GM12891 (cell line): ENCODE measurements at regions not wholly inside any gene's neighbourhood (a gene's known extent, or its start where the extent isn't known, plus 50 kb on each side); places are given as distances from the start of the nearest gene placed in this dataset.
A peak's percentile ranks its signal among the peaks of the same experiment; 100 is the strongest.
"Not testable (repeated sequence)": the region's sequence is repeated elsewhere in the genome, so short reads cannot be mapped to it uniquely, and the experiment has no call there.

Experiments used
- DNase-seq: peaks from one replicate; pipeline ENCODE4 v3.0.0; 2011; ENCODE audit warnings: low spot score; ENCODE audit not compliant: insufficient read length
- FAIRE-seq: peaks from 2 replicates; lab custom pipeline; 2011; peaks lifted over from hg19 to GRCh38; lab: Jason Lieb, UNC
- PAX5 ChIP-seq: IDR thresholded peaks from 2 replicates; pipeline ENCODE4 v1.6.1; 2011; ENCODE audit warnings: low read length, moderate library complexity, mild to moderate bottlenecking; ENCODE audit not compliant: insufficient read depth, severe bottlenecking
- POLR2A ChIP-seq: IDR thresholded peaks from 2 replicates; pipeline ENCODE4 v1.6.1; 2011; ENCODE audit warnings: low read depth, low read length, control low read depth
- POLR2AphosphoS5 ChIP-seq: IDR thresholded peaks from 2 replicates; pipeline ENCODE4 v1.6.1; 2011; ENCODE audit warnings: low read depth, low read length, control low read depth
- POU2F2 ChIP-seq: IDR thresholded peaks from 2 replicates; pipeline ENCODE4 v1.6.1; 2011; ENCODE audit warnings: low read depth, mild to moderate bottlenecking, control low read depth, low read length, moderate library complexity
- SPI1 ChIP-seq: IDR thresholded peaks from 2 replicates; pipeline ENCODE4 v1.6.1; 2011; ENCODE audit warnings: low read depth, low read length, control low read depth
- TAF1 ChIP-seq: IDR thresholded peaks from 2 replicates; pipeline ENCODE4 v1.6.1; 2011; ENCODE audit warnings: low read depth, low read length, control low read depth

DNA sequence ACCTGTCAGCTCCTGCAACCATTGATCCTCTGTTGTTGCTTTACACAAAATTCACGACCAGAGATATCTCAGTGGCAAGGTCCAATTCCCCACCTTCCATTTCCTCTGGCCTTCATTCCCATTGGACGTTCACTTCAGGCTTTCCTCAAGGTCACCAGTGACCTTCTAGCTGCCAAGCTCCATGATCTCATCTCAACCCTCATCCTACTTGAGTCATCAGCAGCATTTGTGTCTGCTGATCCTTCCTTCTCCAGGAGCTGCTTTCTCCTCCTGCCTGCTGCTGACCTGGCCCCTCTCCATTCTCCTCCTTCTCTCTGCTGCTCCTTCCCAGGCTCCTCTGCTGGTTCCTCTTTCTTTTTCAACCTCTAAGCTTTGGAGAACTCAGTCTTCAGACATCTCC is 66.2 kb upstream of the C10orf90 start:
- FAIRE-seq (no peak), DNase-seq (no peak)
- TF ChIP-seq SPI1: no peak

DNA sequence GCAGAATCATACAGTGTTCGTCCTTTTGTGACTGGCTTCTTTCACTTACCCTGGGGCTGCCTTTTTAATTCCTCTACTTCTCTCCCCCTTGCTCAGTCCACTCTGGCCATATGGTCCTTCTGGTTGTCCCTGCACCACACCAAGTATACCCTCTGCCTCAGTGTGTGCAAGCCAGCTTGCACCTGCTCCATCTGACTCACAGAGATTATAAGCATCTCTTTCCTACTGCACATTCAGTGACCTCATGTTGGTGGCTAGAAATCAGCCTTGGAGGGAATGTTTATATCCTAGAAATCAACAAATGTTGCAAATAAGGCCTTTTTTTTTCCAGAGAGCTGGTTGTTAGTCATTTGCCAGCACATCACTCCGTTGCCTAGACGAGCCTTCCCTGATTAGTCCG is 67.5 kb upstream of the C10orf90 start:
- TF ChIP-seq POU2F2 (no peak), POLR2A (no peak)
- FAIRE-seq: no peak
- DNase-seq: no peak

DNA sequence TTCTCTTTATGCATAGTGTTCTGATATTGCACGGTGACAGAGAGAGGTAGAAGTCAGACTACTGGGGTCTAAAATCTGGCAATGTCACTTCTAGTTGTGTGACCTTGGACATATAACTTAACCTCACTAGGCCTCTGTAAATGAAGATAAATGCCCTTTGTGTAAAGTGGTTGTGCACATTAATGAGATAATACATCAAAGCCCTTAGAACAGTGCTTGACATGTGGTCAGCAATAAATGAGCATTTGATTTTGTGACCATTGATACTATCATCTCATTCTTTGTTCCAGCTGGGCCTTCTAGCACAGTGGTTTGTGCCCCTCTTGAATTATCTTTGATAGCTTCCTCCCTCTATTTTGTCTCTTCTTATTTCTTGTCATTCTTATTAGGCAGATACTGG is 74.1 kb upstream of the C10orf90 start:
- DNase-seq (no peak), FAIRE-seq (no peak)

DNA sequence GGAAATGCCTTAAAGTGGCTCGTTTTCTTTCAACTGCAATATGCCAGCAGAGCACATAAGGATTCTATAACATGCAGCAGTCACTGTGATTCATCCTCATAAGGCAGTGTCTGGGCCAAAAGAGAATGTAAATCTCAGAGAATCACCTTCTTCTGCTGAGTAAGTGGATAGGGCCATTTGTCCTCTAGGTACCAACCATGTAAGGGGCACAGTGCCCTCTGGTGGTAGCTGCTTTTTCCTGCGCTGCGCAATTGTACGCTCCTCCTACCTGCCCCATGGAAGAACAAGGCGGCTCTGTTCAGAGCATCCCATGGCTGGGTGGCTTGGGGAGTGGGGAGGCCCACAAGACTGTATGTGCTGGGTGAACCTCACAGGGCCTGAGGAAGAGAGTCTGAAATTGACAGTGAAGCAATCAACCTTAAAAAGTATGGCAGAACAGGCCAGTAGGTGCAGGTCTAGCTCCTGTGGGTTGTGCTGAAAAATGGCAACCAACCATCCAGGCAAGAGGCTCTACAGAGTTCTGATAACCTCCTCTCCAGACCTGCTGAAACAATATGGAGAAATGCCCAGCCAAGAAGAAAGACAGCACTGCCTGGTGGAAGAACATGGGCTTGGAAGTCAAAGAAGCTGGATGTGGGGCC is 78.6 kb upstream of the C10orf90 start:
- FAIRE-seq: peak; percentile 84
- TF ChIP-seq POLR2A (no peak), POLR2AphosphoS5 (no peak), POU2F2 (no peak), TAF1 (no peak), SPI1 (no peak), PAX5 (no peak)
- DNase-seq: peak; percentile 11

More for the DNA sequence above, 74.1 kb upstream of the C10orf90 start:
- TF ChIP-seq TAF1: no peak

DNA sequence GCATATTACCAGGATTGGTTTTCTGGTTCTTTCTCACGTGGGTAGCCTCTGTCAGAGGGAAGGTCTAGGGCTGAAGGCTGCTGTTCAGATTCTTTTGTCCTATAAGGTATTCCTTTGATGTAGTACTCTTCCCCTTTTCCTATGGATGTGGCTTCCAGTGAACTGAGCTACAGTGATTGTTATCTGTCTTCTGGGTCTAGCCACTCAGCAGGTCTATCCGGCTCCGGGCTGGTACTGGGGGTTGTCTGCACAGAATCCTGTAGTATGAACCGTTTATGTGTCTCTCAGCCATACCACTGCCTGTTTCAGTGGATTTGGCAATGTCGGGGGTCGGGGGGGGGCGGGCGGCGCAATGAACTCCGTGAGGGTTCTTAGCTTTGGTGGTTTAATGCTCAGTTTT is 84.5 kb upstream of the C10orf90 start:
- no peak for DNase-seq
- TF ChIP-seq SPI1: no peak
- no peak for TF ChIP-seq TAF1
- no peak for TF ChIP-seq POLR2AphosphoS5
- no peak for FAIRE-seq

DNA sequence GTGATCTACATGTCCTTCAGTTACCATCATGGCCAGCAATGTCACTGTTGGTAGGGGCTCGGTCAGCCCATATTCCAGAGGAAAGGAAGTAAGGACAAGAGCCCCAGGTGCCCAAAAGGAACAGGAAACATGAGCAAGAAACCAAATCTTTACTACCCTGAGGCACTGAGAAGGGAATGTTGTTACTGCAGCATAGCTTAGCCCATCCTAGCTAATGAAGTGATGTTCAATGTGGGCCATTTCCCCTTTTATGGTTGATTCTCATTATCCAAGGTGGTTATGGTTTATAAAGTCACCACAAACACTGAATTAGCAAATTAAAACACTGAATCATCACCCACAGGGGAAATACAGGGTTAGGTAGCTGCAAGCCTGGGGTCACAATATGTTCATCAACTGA is 88.4 kb upstream of the C10orf90 start:
- FAIRE-seq (no peak), DNase-seq (no peak)
- TF ChIP-seq TAF1 (no peak), POU2F2 (no peak), PAX5 (no peak), POLR2AphosphoS5 (no peak), POLR2A (no peak), SPI1 (no peak)

DNA sequence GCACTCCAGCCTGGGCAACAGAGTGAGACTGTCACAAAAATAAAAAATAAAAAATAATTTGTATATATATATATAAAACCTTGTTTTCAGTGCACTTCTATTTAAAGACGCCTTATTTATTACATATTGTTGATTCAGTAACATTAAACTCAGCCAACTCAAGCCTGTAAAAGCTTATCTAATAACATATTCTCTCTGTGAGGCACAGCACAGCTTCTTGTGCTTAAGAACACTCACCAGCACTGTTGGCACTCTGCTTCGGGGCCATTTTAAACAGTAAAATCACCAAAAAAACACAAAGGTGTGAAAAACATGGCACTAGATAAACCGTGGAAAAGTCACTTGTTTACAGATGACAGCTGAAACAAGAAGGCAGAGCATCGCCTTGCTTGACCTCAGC is 89.0 kb upstream of the C10orf90 start:
- DNase-seq (no peak), FAIRE-seq (no peak)
- TF ChIP-seq POLR2AphosphoS5 (no peak), SPI1 (no peak), POU2F2 (no peak), POLR2A (no peak)

DNA sequence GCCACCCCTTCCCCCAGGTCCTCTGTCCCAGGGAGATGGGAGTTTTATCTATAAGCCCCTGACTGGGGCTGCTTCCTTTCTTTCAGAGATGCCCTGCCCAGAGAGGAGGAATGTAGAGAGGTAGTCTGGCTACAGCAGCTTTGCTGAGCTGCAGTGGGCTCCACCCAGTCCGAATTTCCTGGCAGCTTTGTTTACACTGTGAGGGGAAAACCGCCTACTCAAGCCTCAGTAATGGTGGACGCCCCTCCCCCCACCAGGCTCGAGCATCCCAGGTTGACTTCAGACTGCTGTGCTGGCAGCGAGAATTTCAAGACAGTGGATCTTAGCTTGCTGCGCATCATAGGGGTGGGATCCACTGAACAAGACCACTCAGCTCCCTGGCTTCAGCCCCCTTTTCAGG is 96.2 kb upstream of the C10orf90 start:
- not testable (repeated sequence) for DNase-seq, FAIRE-seq

DNA sequence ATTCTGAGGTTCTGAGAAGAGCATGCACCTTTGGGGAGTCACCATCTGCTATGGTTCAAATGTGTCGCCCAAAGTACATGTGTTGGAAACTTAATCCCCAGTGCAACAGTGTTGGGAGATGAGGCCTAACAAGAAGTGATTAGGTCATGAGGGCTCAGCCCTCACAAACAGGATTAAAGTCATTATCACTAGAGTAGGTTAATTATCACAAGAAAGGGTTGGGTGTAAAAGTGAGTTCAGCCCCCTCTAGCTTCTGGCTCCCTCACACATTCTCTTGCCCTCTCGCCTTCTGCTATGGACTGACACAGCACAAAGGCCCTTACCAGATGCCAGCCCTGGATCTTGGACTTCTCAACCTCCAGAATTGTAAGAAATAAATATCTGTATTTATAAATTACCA is 100.3 kb upstream of the C10orf90 start:
- FAIRE-seq (no peak), DNase-seq (no peak)
- TF ChIP-seq SPI1 (no peak), PAX5 (no peak), POLR2AphosphoS5 (no peak), TAF1 (no peak), POU2F2 (no peak), POLR2A (no peak)

DNA sequence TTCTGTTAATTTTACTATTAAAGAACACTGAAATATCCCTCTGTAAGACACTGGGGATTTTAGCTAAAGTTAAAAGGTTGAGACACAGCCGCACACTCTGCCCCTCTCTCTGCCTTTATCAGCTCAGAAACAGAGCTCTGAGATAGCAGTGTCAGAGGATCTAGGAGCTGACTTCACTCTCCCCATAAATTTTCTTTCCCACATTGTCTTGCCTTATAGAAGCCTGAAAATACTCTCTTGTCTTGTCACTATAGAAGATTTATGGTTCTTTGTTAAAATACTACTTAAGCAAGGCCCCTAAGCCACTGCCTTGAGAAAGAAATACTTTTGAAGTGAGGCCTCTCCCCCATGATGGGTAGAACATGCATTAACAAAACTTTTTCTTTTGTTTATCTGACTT is 105.7 kb upstream of the C10orf90 start:
- DNase-seq (no peak), FAIRE-seq (no peak)
- no peak for TF ChIP-seq SPI1
- no peak for TF ChIP-seq POLR2AphosphoS5
- no peak for TF ChIP-seq POU2F2
- TF ChIP-seq POLR2A: no peak
- no peak for TF ChIP-seq PAX5
- TF ChIP-seq TAF1: no peak

DNA sequence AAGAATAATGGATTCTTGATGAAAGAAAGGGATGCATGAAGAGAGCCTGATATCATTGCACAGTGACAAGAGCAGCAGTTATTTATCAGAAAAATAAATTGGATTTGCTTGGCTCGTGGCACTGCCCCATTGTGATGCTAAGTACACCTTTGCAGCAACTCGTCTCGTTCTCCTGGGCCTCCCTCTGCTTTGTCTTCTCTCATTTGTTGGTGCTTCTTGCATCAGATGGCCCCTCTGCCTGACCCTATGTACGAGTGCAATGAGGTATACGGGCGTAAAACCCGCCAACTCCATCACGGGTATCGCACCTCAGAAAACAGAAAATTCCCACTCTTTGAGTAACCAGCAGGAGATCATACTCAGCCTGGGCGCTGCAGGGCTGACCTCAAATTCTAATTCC is 107.2 kb upstream of the C10orf90 start:
- DNase-seq (no peak), FAIRE-seq (no peak)
- no peak for TF ChIP-seq POLR2A
- no peak for TF ChIP-seq SPI1
- TF ChIP-seq POLR2AphosphoS5: no peak
- TF ChIP-seq POU2F2: no peak
- TF ChIP-seq TAF1: no peak
- no peak for TF ChIP-seq PAX5
